EH (cell line): ENCODE measurements at regions not wholly inside any gene's neighbourhood (a gene's known extent, or its start where the extent isn't known, plus 50 kb on each side); places are given as distances from the start of the nearest gene placed in this dataset.

Experiments used
- DNase-seq: peaks from one replicate; pipeline ENCODE4 v3.0.0-alpha.2; 2015; ENCODE audit warnings: low read depth

DNA sequence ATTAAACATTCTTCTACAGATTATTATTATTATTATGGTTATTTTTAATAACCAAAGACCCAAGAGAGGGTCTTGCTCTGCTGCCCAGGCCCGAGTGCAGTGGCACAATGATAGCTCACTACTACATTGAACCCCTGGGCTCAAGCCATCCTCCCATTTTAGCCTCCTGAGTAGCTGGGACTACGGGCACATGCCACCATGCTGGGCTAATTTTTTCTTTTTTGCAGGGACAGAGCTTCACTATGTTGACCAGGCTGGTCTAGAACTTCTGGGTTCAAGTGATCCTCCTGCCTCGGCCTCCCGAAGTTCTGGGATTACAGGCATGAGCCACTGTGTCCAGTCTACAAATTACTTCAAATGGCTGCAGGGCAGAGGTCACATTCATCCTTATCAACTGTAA, 179.8 kb downstream of the KCNRG start:
- no peak for DNase-seq

DNA sequence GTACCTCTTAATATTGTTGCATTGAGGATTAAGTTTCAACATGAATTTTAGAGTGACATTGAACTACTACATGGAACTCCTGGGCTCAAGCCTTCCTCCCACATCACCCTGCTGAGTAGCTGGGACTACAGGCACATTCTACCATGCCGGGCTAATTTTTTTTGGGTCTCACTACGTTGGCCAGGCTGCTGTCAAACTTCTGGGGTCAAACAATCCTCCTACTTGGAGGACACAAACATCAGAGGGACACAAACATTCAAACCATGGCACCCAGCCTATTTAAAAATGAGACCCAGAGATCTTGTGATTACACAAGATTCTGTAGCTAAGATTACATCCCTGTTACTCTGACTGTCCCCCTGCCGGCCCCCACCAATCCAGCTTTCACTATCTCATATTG, 180.9 kb downstream of the KCNRG start:
- no peak for DNase-seq

DNA sequence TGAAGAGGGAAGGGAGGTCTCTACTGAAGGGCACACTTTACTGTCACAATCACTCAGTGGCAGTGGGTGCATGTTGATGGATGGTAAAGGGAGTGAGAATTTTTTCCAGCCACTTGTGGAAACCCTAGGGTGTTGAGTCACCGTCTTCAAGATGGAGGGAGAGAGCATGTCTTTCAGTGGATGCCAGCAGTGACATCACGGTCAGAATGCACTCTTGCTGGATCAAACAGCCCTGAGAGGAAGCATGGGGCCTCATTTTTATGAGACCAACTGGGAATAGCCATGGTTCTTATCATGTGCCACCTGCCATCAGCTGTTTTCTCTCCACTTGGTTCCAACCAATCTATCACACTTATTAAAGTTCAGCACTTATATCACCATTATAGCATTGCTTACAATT, 182.5 kb downstream of the KCNRG start:
- peak; percentile 9 for DNase-seq

DNA sequence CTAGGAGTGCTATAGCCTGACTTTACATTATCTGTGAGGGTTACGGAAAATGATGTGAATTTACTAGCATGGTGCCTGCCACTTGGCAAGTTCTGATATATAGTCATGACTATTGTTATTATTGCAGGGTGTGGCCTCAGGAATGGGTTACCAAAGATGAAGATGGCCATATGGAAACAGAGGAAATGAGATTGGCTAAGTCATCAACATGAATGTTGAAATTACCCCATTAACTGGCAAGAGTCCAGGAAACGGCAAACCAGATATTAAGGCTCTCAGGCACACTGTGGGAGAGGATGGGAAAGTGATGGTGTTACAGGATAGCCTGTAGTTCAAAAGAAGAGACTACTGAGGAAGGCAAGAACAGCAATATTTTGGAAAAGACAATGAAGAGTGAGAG, 183.3 kb downstream of the KCNRG start:
- DNase-seq, result peak; percentile 23

DNA sequence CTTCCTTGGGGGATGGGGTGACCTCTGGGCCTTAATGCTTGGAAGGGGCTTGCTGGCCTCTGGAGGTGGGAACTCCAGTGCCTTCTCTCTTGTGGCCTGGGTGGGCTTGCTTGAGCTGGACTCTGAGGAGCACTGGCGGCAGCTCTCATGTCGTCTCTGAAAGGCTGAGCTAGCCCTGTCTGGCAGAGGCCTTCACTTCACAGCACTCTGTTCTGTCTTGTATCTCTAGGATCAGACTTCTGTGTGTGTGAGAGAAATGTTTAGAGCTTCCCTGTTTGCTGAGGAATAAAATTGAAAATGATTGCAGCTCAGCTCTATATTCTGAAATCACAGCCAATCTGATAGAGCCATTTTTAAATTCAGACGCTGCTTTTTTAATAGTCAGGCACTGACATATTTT, 185.3 kb downstream of the KCNRG start:
- DNase-seq, result no peak

DNA sequence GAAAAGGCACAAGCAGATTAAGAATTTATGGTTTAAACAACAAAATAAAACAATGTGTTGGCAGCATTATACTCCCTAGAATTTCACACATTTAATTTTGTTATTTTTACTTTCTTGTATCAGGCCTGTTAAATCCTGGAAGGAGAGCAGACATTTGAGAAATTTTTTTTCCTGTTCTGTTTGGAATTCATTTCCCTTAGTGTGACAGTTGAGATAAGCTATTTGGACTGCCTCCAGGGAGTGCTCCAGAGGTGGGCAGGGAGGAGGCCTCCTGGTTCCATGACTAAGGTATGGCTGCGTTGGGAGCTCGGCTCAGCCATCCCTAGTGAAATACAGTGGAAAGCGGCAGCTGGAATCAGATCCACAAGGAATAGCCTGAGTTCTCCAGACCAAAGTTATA, 185.7 kb downstream of the KCNRG start:
- no peak for DNase-seq

DNA sequence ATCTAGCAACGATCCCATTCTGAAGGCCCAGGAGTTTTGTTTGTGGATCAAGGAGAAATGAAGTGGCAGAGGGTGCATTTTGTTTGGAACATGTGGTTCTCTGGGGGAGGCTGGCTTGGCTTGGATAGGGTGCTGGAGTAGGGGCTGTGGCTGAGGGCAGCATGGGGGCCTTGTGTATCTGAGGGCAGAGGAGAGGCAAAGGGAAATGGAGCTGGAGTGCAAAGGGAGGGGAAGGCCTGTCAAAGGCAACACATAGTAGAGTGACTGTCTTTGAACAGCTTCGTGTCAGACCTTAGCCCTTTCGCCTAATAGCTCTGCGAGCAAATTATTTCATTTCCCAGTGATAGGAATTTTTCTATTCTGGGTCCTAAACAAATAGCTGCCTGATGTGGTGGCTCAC, 187.2 kb downstream of the KCNRG start:
- no peak for DNase-seq

DNA sequence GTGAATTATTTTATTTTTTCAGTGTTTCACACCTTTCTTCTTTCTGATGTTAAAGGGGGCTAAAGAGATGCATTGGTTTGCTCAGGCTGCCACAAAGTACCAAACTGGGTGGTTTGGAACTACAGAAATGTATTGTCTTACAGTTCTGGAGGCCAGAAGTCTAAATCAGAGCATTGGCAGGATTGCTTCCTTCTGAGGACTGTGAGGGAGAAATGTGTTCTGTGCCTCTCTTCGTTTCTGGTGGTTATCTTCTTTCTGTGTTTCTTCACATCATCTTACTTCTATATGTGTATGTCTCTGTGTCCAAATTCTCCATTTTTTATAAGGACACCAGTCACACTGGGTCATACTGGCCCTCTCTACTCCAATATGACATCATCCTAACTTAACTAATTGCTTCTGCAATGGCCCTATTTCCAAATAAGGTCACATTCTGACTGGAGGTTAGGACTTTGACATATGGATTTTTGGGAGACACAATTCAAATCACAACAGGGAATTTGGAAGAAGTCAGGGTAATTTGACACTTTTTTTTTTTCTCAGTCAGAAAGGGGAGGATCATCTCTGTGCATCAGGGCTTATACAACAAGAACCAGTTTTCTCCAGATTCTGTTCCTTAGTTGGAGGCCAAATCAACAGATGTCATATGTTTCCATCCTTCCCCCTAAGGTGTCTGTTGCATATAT, 188.2 kb downstream of the KCNRG start:
- no peak for DNase-seq

DNA sequence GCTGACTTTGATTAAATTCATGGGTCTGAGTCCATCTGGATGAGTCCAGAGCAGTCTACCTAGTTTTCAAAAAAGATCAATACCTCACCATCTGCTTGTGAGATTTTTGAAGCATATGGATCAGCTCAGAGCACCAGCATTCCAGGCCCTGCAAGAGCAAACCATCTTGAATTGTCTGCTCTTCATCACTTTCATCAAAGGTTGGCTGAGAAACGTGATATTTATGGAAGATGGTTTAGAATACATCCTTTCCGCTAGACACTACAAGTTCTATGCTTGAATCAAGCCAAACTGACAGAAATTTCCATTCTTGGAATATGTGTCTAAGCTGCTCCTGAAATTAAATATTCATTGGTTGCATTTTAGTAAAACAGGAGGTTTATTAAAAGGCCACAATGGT, 190.3 kb downstream of the KCNRG start:
- no peak for DNase-seq

DNA sequence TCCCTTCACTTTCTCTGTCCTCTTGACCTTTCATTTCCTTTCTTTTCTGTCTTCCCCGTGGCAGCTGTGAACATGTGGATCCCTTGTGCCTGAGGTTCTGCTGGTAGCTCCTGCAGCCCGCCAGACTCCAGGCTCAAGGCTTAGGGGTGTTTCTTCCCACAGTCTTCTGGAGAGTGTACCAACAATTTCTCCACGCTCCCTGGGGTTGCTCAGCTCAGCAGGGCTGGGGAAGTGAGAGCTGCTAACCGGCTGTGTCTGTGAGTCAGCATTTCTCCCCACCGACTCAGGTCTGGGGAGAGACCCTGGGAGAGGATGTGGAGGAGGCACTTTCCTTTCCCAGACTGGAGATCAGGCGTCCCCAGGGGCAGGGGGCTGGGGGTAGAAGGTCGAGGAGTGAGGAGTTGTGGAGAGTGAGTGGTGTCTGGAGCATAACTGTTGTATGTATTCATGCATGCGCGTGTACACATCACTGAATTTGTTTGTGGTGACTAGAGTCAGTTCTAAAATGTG, 193.6 kb downstream of the KCNRG start:
- DNase-seq, result peak; percentile 63

DNA sequence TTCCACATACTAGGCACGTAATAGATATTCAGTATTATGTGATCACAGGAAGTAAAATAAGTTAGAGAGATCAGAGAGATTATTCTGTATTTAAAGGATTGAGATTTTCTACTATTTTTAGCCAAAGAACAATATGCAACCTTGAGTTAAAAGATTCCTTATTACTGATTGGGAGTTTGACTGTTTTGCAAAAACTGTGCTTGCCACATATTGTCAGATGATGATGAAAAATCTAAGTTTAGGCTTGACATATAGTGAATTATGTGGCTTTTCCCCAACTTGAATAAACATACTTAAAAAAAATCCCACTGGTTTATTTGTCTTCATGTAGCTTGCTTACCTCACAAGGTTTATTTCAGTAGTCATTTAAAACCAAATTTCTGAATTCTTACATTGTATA, 194.4 kb downstream of the KCNRG start:
- no peak for DNase-seq

DNA sequence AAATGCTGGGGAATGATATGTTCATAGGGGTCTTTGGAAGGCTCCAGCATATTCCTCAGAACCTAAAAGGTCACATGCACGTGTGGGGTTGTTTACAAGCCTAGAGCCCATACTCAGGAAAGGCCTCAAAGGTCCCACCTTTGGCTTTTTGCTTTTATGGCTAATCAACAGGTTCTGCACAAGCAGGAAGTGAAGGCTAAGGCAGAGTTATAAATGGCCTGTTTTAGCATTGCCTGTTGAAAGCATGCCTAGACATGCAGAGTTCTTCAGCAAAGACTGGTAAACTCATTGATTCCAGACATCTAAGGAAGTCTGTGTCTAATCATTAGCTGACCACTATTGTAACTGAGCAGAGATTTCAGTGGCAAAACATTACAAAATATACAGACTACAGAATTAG, 198.3 kb downstream of the KCNRG start:
- no peak for DNase-seq

DNA sequence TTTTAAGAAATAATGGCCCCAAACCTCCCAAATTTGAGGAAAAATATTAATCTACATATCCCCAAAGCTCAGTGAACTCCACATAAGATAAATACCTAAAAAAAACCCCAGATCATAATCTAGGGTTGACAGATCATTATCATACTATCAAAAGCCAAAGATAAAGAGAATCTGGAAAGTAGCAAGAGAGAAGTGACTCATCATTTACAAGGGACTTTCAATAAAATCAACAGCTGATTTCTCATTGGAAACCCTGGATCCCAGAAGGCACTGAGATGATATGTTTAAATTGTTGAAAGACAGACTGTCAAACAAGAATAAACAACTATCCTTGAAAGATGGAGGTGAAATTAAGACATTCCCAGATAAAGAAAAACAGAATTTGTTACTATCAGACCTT, 199.3 kb downstream of the KCNRG start:
- no peak for DNase-seq

DNA sequence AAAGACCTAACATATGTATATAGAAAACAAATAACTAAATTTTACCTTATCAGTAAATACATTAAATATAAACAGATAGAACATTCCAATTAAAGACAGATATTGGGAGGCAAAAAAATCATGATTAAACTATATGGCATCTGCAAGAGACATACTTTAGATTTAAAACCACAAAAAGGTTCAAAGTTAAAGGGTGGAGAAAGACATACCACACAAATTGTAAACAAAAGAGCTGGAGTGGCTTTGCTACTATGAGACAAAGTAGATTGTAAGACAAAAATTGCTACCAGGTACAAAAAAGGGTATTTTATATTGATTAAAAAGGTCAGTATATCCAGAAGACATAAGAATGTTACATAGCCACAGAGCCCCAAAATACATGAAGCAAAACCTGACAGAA, 200.2 kb downstream of the KCNRG start:
- no peak for DNase-seq

DNA sequence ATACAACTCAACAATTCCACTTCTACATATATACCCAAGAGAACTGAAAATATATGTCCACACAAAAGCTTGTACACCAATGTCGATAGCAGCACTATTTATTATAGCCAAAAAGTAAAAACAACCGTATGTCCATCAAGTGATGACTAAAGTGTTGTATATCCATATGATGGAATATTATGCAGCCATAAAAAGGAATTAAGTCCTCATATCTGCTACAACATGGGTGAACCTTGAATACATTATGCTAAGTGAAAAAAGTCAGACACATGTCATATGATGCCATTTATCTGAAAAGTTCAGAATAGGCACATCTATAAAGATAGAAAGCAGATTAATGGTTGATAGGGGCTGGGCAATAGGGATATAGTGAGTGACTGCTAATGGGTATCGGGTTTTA, 204.5 kb downstream of the KCNRG start:
- DNase-seq, result no peak

DNA sequence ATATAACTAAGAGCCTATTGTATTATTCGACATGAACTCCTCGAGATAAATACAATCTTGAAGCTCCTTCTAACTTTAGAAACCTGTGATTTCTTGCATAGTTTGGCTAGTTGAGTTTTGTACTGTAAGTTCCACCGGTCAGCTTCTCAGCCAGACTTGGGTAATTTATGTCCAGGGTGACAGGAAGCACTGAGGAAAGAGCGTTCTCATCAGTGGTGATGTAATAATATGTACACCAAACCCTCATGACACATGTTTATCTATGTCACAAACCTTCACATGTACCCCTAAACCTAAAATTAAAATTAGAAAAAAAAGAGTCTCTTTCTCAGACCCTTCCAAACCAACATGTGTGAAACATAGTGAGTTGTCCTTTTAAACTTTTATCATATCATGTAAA, 205.7 kb downstream of the KCNRG start:
- DNase-seq, result no peak

DNA sequence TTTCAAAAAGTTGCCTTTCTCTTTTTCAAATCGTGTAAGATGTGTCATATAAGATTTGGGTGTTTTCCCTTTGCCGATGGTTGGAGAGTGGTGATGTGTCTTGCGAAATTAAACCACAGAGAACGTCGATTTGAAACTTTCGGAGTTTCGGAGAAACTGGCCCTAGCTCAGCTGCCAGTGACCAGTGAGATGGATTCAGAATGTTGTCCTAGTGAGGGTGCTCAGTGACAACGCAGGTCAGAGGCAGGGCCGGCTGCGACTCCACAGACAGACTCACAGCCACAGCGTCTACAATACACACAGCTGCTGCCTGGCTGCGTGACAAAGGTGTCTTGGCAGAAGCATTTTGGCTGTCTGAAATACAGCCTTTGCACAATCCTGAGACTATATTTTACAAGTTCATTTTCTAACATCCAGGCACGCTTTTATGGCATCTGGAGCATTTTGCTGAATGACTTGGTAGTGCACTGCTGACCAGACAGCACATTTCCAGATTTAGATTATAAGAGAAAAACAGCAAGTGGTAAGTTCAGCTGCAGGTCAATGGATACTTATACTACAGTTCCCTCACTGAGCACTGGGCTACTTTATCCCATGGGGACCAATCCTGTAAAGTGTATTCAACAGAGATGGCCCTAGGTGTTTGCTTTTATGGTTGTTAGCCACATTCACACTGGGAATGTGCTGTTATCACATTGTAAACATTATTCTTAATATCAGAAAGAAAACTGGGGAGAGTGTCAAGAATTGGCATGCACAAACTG, 207.5 kb downstream of the KCNRG start:
- peak; percentile 69 for DNase-seq

DNA sequence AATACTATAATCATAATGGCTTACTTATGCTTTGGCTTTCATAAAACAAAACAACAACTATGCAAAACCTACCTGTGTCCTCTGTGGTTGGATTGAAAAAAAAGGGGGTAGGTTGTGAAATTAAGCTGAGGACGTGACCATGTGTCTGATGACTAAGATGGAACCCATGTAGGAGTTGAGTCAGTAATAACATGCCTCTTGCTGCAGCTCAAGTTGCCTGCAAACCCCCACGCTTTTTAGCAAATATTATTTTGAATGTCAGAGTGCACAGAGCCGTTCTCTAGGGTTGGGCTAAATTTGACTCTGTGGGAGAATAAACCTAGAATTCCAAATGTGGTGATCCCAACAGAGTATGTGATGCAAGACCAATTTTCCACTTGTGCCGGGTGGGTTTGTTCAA, 209.3 kb downstream of the KCNRG start:
- DNase-seq, result no peak

DNA sequence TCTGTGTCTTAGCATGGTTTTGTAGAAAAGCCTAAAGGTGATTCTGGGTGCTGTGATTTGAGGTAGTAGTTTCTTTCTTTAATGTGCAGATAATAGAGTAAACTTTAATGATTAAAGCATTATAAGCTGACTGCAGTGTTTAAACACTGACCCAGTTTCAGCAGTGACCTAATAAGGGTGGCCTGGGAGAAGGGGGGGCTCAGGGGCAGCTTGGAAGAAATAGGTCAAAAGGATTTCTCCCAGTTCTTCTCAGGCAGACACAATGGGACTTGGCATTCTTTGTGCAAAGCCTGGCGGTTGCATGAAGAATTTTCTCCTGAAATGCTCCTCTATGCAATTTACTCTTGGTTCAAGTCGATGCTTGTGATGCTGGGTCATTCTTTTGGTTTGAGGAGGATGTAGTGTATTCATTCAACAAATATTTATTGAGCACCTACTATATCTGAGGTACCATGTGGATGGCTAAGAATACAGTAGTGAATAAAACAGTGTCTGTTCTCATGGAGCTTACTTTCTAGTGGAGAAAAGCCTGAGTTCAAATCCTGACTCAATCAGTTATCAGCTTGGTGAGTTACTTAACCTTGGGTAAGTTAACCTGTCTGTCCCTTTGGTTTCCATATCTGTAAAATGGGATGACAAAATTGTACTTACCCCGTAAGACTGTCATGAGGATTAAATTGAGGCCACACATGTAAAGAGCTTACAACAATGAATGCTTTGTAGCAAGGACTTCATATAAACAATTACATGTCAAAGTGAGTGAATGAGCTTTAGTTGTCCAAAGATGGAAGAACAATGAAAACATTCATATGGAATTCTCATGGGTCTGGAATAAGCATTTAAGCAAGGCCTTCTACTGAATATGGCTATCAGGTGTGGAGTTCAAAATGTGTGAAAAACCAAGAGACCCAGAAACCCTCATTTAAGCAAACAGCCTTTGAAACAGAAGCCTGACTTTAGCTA, 210.2 kb downstream of the KCNRG start:
- DNase-seq, result no peak

DNA sequence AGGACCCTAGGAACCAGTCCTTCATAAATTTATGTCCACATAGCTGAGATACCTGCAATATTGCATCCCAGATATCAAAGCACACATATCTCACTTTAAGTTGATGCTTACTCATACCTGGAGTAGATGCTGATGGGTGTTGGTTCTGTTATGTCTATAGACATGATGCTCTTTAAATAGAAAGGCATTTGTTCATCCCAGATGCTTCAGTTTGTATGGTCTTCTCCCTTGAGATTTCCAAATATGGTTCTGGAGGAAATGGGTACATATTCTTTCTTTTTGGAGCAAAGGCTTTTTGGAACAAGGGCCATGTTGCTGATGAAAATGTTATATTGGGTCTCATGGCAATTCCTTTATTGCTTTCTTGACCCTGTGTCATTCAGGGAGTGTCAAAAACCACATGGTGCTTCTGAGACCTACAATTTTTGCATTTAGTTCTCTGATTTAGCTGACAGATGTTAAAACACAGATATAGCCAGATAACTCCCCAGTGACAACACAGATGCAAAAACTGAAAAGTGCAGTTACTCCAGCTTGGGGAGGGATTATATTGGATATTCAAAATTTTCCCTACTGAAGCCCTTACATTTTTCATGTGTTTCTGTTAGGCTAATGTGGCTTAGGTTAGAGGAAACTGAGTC, 211.4 kb downstream of the KCNRG start:
- DNase-seq, result no peak

DNA sequence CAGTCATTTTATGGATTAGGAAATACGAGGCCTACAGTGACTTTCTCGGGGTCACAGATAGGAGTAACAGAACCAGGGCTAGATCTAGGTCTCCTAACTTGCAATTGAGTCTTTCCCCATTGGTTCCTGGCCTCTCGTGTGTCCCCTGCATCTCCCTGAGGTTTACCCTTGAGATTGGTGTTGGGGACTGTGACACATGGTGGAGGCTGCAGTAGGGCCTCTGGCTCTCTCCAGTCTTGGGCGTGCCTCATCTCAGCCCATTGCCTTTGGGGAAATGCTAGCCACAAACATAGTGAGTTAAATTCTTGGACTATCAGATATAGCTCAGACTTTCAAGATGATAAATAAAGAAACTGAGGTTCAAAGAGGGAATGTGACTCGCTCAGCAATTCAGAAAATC, 212.1 kb downstream of the KCNRG start:
- DNase-seq, result no peak

DNA sequence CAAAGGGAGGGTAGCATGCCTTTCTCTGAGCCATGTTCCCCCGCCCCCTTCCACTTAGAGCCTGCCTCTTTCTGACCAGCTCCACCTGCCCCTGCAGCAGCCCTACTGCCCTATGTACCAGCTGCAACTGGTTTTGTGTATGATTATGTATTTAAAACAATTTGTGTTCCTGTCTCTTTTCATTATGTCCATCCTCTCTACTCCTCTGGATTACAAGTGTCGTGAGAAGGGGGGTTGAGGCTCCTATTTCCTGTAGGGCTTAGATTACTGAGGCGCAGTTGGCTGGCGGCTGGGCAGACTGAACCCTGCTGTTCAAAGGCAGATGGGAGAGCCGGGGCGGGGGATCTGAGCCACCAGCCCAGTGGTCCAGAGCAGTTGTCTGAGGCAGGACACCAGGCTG, 213.3 kb downstream of the KCNRG start:
- DNase-seq, result no peak
